HCT116 (cell line): ENCODE measurements at regions not wholly inside any gene's neighbourhood (a gene's known extent, or its start where the extent isn't known, plus 50 kb on each side); places are given as distances from the start of the nearest gene placed in this dataset.

Experiments used
- ATF3 ChIP-seq: IDR thresholded peaks from 2 replicates; pipeline ENCODE4 v1.6.1; 2012
- CTCF ChIP-seq, 3 experiments: fragments of 200-600 bp in 1 of 3; sonication (generic) in 1 of 3; IDR thresholded peaks in 2 of 3; conservative IDR thresholded peaks in 1 of 3; 2 replicates each; pipeline ENCODE4 v1.5.1; 2012 to 2017; ENCODE audit warnings: low read depth in 2 of 3, low read length in 2 of 3, antibody characterized with exemption in 1 of 3, borderline replicate concordance in 1 of 3, control low read depth in 1 of 3, mild to moderate bottlenecking in 1 of 3, mixed read lengths in 1 of 3, mixed run types in 1 of 3, moderate library complexity in 1 of 3; ENCODE audit not compliant: insufficient read depth in 1 of 3
- MAX ChIP-seq: IDR thresholded peaks from 2 replicates; pipeline ENCODE4 v1.6.1; 2012
- POLR2A ChIP-seq: IDR thresholded peaks from 2 replicates; pipeline ENCODE4 v1.7.0; 2011; ENCODE audit warnings: borderline replicate concordance; ENCODE audit not compliant: insufficient read depth, insufficient read length; ENCODE audit errors: extremely low read depth
- POLR2AphosphoS5 ChIP-seq: IDR thresholded peaks from 2 replicates; pipeline ENCODE4 v1.6.1; 2011; ENCODE audit warnings: mild to moderate bottlenecking, low read depth, low read length, moderate library complexity
- RAD21 ChIP-seq: IDR thresholded peaks from 2 replicates; pipeline ENCODE4 v1.6.1; 2012; ENCODE audit warnings: low read depth, mild to moderate bottlenecking
- REST ChIP-seq: IDR thresholded peaks from 2 replicates; pipeline ENCODE4 v1.6.1; 2012; ENCODE audit warnings: low read depth
- SIN3A ChIP-seq: IDR thresholded peaks from 2 replicates; pipeline ENCODE4 v1.6.1; 2012; ENCODE audit warnings: low read depth

- TF ChIP-seq MAX (no peak), ATF3 (no peak), CTCF (IDR thresholded peaks at IDR 0.05 in 2 of 3, conservative IDR thresholded peaks at IDR 0.05 in 1 of 3; ENCODE audit: borderline replicate concordance in 1 of 3, insufficient read depth in 1 of 3, low read depth in 2 of 3, low read length in 2 of 3) (no peak), POLR2A (no peak), SIN3A (no peak), RAD21 (no peak), POLR2AphosphoS5 (no peak), REST (no peak)
Observed at GRCh38 chr16:54503856-54504219, 217.3 kb upstream of the IRX3 start.
